Endothelial cell (in vitro differentiated cells): ENCODE measurements at regions not wholly inside any gene's neighbourhood (a gene's known extent, or its start where the extent isn't known, plus 50 kb on each side); places are given as distances from the start of the nearest gene placed in this dataset.

Source experiments
- DNase-seq: peaks from one replicate; pipeline ENCODE4 v3.0.0; 2021; ENCODE audit warnings: low spot score
- H3K27ac Mint-ChIP-seq: one replicate; pipeline ENCODE4 v1.8.0; 2021; ENCODE audit warnings: mixed read lengths, inconsistent platforms; ENCODE audit not compliant: unreplicated experiment
- H3K27me3 Mint-ChIP-seq: one replicate; pipeline ENCODE4 v1.8.0; 2021; ENCODE audit warnings: mild to moderate bottlenecking, moderate library complexity, mixed read lengths, inconsistent platforms; ENCODE audit not compliant: unreplicated experiment
- H3K36me3 Mint-ChIP-seq: one replicate; pipeline ENCODE4 v1.8.0; 2021; ENCODE audit warnings: mild to moderate bottlenecking, low read depth, mixed read lengths, inconsistent platforms; ENCODE audit not compliant: unreplicated experiment
- H3K4me1 Mint-ChIP-seq: one replicate; pipeline ENCODE4 v1.8.0; 2021; ENCODE audit warnings: mild to moderate bottlenecking, mixed read lengths, inconsistent platforms; ENCODE audit not compliant: unreplicated experiment
- H3K4me3 Mint-ChIP-seq: one replicate; pipeline ENCODE4 v1.8.0; 2021; ENCODE audit warnings: mild to moderate bottlenecking, mixed read lengths, inconsistent platforms; ENCODE audit not compliant: unreplicated experiment
- H3K9me3 Mint-ChIP-seq: one replicate; pipeline ENCODE4 v1.8.0; 2021; ENCODE audit warnings: mixed read lengths, inconsistent platforms; ENCODE audit not compliant: unreplicated experiment
- TF ChIP-seq, protein P1 (sequence below): fragments of 200-600 bp; sonication (generic); IDR thresholded peaks from one replicate; pipeline ENCODE4 v1.5.0; 2021; ENCODE audit warnings: antibody characterized with exemption; ENCODE audit not compliant: unreplicated experiment

DNA sequence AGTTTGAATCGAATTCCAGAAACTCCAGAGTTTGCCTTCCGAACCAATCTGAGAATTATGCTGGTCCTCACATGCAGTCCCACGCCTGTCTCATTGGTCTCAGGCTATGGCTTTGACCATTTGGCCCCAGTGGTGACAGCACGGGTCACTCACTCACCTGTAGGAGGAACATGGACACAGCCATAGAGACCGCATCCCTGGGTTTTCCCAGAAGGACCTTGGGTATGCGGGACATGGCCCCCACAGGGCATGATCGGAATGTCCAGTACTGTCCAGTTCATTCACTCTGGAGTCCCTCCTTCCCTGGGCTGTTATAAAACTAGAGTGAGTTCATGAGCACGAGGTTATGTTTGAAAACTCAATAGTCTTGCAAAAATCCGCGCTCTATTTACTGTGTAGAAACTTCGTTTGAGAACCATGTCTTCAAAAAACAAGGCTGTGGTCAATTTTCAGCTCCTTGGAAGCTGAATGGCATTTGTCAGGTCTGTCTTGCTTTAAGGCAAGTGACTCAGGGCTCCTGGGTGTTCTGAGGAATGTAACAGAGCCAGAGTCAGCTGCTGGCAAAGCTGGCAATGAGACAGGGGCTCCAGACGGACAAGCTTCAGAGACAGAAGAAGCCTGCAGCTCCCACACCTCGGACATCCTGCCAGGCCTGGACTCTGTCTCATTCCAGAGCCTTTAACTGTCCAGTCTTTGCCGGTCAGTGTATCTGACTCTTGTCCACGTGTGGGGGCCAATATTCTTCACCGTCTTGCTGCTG is 86.7 kb upstream of the TMEM18 start:
- DNase-seq = no peak
- Mint-ChIP-seq H3K27ac (no peak overlapping the region), H3K4me1 (no peaks in the 10 kb centered on the region), H3K36me3 (no peaks in the 10 kb centered on the region), H3K27me3 (no peaks in the 10 kb centered on the region), H3K4me3 (no peak overlapping the region), H3K9me3 (no peaks in the 10 kb centered on the region)
- TF ChIP-seq, protein P1, sequence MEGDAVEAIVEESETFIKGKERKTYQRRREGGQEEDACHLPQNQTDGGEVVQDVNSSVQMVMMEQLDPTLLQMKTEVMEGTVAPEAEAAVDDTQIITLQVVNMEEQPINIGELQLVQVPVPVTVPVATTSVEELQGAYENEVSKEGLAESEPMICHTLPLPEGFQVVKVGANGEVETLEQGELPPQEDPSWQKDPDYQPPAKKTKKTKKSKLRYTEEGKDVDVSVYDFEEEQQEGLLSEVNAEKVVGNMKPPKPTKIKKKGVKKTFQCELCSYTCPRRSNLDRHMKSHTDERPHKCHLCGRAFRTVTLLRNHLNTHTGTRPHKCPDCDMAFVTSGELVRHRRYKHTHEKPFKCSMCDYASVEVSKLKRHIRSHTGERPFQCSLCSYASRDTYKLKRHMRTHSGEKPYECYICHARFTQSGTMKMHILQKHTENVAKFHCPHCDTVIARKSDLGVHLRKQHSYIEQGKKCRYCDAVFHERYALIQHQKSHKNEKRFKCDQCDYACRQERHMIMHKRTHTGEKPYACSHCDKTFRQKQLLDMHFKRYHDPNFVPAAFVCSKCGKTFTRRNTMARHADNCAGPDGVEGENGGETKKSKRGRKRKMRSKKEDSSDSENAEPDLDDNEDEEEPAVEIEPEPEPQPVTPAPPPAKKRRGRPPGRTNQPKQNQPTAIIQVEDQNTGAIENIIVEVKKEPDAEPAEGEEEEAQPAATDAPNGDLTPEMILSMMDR = no peak

DNA sequence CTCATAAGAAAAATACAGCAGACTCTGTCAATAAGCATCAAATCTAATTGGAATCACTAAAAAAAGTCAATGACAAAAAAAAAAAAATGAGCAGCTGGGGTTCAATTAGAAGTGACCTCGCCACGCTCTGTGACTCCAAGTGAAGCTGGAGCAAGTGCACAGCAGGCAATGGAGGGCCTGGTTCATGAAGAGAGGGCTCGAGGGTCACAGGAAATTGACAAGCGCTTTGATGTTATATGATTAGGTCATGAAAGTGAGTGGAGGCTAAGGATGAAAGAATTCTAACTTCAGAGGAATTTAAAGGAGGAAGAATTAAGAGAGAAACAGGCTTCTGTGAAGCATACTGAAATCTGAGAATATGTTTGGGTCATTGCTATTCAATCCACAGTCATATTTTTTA is 85.4 kb upstream of the TMEM18 start:
- no peak overlapping the region for H3K27ac Mint-ChIP-seq
- TF ChIP-seq, protein P1 = no peak
- DNase-seq = no peak
- H3K9me3 Mint-ChIP-seq = no peaks in the 10 kb centered on the region
- H3K4me1 Mint-ChIP-seq = no peaks in the 10 kb centered on the region
- no peaks in the 10 kb centered on the region for H3K27me3 Mint-ChIP-seq
- no peak overlapping the region for H3K4me3 Mint-ChIP-seq
- no peaks in the 10 kb centered on the region for H3K36me3 Mint-ChIP-seq

DNA sequence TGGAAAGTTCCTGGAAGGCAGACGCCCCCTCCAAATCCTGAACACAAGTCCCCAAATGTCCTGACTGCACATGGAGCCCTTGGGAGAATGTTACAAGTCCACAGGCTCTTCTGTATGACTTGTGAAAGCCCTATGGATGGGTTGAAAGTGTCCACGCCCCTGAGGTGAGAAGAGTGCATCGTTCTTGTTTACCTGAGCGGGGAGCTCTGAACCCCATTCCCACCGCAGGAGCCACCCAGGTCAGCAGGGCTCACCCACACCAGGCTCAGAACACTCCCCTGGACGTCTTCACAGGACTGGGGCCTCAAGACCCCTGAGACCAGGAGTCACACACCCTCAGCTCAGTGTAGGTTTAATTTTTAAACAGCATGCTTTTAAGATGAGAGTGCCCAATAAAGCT is 84.2 kb upstream of the TMEM18 start:
- Mint-ChIP-seq H3K36me3 (no peaks in the 10 kb centered on the region), H3K4me1 (no peaks in the 10 kb centered on the region), H3K4me3 (no peak overlapping the region), H3K27me3 (no peaks in the 10 kb centered on the region), H3K27ac (no peak overlapping the region), H3K9me3 (no peaks in the 10 kb centered on the region)
- TF ChIP-seq, protein P1 = no peak
- no peak for DNase-seq

DNA sequence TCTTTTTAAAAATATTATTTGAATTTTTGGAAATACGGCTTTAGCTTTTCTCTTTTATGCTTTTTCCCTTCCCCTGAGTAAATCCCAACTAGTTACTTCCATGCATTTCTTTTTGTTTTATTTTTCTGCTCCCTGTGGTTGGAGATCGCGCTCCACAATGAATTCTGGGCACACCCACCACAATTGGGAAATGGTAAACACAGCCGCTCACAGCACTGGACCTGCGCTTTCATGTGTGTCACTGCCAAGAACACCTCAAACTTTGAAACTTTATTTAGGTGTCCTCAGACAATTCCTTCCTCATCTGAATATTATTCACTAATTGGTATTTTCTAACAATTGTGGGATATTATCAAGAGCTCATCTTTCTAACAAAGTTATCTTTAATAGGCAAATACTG is 82.8 kb upstream of the TMEM18 start:
- Mint-ChIP-seq H3K9me3 (no peaks in the 10 kb centered on the region), H3K4me3 (no peak overlapping the region), H3K36me3 (no peaks in the 10 kb centered on the region), H3K27me3 (no peaks in the 10 kb centered on the region), H3K27ac (no peak overlapping the region), H3K4me1 (no peaks in the 10 kb centered on the region)
- no peak for DNase-seq
- TF ChIP-seq, protein P1 = no peak

DNA sequence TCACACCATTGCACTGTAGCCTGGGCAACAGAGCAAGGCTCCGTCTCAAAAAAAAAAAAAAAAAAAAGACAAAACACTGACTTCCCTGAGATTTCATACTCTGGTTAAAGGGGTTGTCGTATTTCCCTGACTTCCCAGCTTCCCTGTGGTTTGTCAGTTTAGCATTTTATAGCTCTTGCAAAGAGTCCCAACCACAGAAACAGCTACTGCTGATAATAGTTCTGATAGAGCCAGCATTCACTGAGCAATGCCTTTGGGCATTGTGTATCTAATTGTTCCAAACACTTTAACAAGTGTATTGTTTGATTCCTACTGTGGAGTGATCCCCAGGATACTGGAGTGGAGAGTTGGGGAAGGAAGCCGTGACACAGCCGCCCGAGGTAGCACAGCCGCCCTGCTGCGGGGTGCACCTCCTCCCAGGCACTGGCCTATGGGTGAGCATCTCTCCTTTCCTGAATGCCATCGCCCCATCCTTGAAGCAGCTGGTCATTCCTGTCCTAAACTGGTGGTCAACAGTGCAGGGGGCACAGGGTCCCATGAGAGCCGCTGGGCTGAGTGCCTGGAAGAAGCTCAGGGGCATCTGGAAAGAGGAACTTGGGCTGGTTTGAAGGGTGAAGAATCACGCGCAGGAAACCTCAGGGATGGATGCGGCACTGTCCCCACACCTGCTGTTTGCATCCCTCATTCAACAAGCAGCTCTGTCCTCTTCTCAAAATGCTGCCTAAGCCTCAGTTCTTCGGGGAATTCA is 81.0 kb upstream of the TMEM18 start:
- H3K9me3 Mint-ChIP-seq = no peaks in the 10 kb centered on the region
- TF ChIP-seq, protein P1 = no peak
- DNase-seq = no peak
- no peak overlapping the region for H3K4me3 Mint-ChIP-seq
- H3K36me3 Mint-ChIP-seq = no peaks in the 10 kb centered on the region
- no peak overlapping the region for H3K27ac Mint-ChIP-seq
- no peaks in the 10 kb centered on the region for H3K27me3 Mint-ChIP-seq
- H3K4me1 Mint-ChIP-seq = no peaks in the 10 kb centered on the region
